ENCODE measurements at regions not wholly inside any gene's neighbourhood (a gene's known extent, or its start where the extent isn't known, plus 50 kb on each side); places are given as distances from the start of the nearest gene placed in this dataset.

DNA sequence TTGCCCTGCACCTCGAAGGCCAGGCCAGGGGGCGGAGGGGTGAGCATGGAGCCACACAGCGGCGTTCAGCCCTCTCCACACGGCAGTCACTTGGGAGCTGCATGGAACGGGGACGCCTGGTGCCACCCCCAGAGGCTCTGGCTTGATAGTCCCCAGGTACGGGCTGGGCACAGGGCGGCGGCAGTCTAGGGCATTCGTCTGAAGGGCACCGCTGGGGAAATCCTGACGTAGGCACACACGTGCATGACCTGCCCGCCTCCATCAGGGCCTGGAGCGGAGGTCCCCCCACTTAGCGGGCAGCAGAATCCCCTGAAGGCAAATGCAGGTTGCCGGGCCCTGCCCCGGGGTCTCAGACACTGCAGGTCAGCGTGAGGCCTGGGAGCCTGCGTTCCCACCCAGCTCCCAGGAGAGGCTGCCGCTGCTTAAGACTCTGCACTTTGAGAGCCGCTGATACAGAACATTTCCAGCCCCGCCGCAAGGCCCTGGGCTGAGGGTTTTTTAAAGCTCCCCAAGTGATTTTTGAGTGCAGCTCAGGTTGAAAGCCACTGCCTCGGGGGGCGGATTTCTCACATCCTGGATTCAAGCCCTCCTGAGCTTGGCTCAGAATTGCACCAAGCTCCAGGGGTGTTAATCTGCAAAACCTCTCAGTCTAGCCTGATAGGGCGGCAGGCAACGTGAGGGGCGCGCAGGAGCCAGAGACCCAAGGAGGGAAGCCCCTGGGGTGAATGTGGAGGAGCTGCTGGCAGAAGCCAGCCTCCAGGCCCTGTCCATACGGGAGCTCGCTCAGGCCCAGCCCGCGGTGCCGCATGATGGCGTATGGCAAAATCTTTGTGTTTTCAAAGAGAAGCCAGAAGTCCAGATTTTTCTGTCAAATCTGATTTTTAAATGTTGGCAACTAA lies 182.3 kb upstream of the GSE1 start:
- Histone ChIP-seq H3K9me1 (ENCODE audit: insufficient read depth, low read length) (0 out of 2 replicates have a peak, but pooled peaks cover 3% of the 10 kb centered on the region), H2AK9ac (replicated peaks; ENCODE audit: low read depth, low read length, poor library complexity) (peak overlapping the region; percentile 16), H2BK120ac (ENCODE audit: low read depth, low read length) (no peak overlapping the region), H3K14ac (replicated peaks; ENCODE audit: low read depth, low read length) (no peak overlapping the region), H3K36me3 (ENCODE audit: control insufficient read depth, insufficient read depth, low read length) (peaks cover 1% of the 10 kb centered on the region; the same call in 1 of the 2 replicates), H4K20me1 (ENCODE audit: insufficient read depth, low read length) (peaks cover 45% of the 10 kb centered on the region), H2AFZ (replicated peaks; ENCODE audit: low read length, poor library complexity) (no peak overlapping the region), H3K9ac (ENCODE audit: low read depth, low read length) (no peak overlapping the region), H4K8ac (ENCODE audit: low read depth in 2 of 2, low read length in 2 of 2) (no peak overlapping the region), H3K4ac (ENCODE audit: low read depth, low read length) (no peak overlapping the region), H3K27ac (ENCODE audit: insufficient read depth, low read length) (no peak overlapping the region), H4K5ac (ENCODE audit: low read depth, low read length) (no peak overlapping the region), H3K4me3 (ENCODE audit: insufficient read depth, low read depth, low read length) (no peak overlapping the region), H3K4me1 (ENCODE audit: control insufficient read depth, insufficient read depth, low read length) (no peaks in the 10 kb centered on the region), H3K79me1 (ENCODE audit: low read depth in 1 of 2, low read length in 2 of 2) (peaks cover 0 to 9% of the 10 kb centered on the region in 2 experiments; a peak in 3 of 4 replicates), H2BK5ac (ENCODE audit: low read depth, low read length, poor library complexity, severe bottlenecking) (no peak overlapping the region), H3K4me2 (ENCODE audit: low read depth, low read length) (no peak overlapping the region), H2BK15ac (ENCODE audit: low read depth, low read length) (no peak overlapping the region), H2AK5ac (ENCODE audit: low read depth, low read length) (no peak overlapping the region), H3K23ac (ENCODE audit: low read depth, low read length) (no peak overlapping the region), H3K56ac (ENCODE audit: extremely low read depth, insufficient read depth, low read length) (no peak overlapping the region), H3K27me3 (ENCODE audit: control insufficient read depth, insufficient read depth, low read length) (no peaks in the 10 kb centered on the region), H4K91ac (ENCODE audit: insufficient read depth, low read depth, low read length) (no peak overlapping the region), H2BK20ac (ENCODE audit: low read depth, low read length) (no peak overlapping the region), H3K9me3 (ENCODE audit: control insufficient read depth, insufficient read depth, low read length) (no peaks in the 10 kb centered on the region), H3K18ac (ENCODE audit: low read depth, low read length) (no peak overlapping the region)
- intact Hi-C loops (cut with micrococcal nuclease) (no loop called here), dilution Hi-C loops (cut with HindIII; ENCODE audit: low sequenced_read_pairs, unreplicated experiment) (no loop called here), in situ Hi-C loops (cut with MboI; ENCODE audit: low sequenced_read_pairs) (no loop called here)
- 93% methylated on average over 30 of the region's 37 CpGs; no CpG with 5 or more reads in 1 of the 2 experiments for WGBS, 2 experiments (ENCODE audit: extremely low coverage in 2 of 2, insufficient read length in 1 of 2)
- CTCF ChIA-PET = interaction anchor here (0.5 kb wide), 1 partner anchor 146 kb away, joined by 3 read pairs; no protein-coding TSS in a partner anchor
- POLR2A ChIA-PET (ENCODE audit: unreplicated experiment) = no interaction called here
- no TSS peak for BruUV-seq (replicated peaks)
- no peak for ATAC-seq (ENCODE audit: low read depth)
- no peak for DNase-seq
- no peak for TF ChIP-seq CHD1 (IDR thresholded peaks at IDR 0.05; ENCODE audit: low read depth, low read length)
- no peak for TF ChIP-seq BHLHE40 (IDR thresholded peaks at IDR 0.05; ENCODE audit: low read depth, low read length)
- TF ChIP-seq RFX5 (IDR thresholded peaks at IDR 0.05; ENCODE audit: low read depth, low read length) = no peak
- no peak for TF ChIP-seq CTCF (conservative IDR thresholded peaks at IDR 0.05; ENCODE audit: low read depth, low read length)
- no peak for TF ChIP-seq CEBPB (IDR thresholded peaks at IDR 0.05; ENCODE audit: low read depth, low read length)
- no peak for TF ChIP-seq RAD21 (IDR thresholded peaks at IDR 0.05; ENCODE audit: low read length)
- no peak for TF ChIP-seq SMC3 (IDR thresholded peaks at IDR 0.05; ENCODE audit: low read depth, low read length)
- no peak for TF ChIP-seq NFE2L2 (IDR thresholded peaks at IDR 0.05; ENCODE audit: low read depth, low read length)
- no peak for TF ChIP-seq USF2 (IDR thresholded peaks at IDR 0.05; ENCODE audit: low read depth, low read length)
- TF ChIP-seq MAFK (IDR thresholded peaks at IDR 0.05; ENCODE audit: low read depth, low read length) = no peak
- TF ChIP-seq MAZ (IDR thresholded peaks at IDR 0.05; ENCODE audit: borderline replicate concordance, low read depth, low read length) = no peak
- no peak for TF ChIP-seq POLR2A (IDR thresholded peaks at IDR 0.05; ENCODE audit: low read depth, low read length)
- TF ChIP-seq, protein P1, sequence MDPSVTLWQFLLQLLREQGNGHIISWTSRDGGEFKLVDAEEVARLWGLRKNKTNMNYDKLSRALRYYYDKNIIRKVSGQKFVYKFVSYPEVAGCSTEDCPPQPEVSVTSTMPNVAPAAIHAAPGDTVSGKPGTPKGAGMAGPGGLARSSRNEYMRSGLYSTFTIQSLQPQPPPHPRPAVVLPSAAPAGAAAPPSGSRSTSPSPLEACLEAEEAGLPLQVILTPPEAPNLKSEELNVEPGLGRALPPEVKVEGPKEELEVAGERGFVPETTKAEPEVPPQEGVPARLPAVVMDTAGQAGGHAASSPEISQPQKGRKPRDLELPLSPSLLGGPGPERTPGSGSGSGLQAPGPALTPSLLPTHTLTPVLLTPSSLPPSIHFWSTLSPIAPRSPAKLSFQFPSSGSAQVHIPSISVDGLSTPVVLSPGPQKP (IDR thresholded peaks at IDR 0.05; ENCODE audit: borderline replicate concordance, low read depth, low read length) = no peak
- no peak for TF ChIP-seq FOS (IDR thresholded peaks at IDR 0.05; ENCODE audit: low read depth, low read length)
- no peak for TF ChIP-seq MXI1 (IDR thresholded peaks at IDR 0.05; ENCODE audit: borderline replicate concordance, low read depth, low read length)

Measured in IMR-90 (cell line).